A549 (cell line): ENCODE measurements at regions not wholly inside any gene's neighbourhood (a gene's known extent, or its start where the extent isn't known, plus 50 kb on each side); places are given as distances from the start of the nearest gene placed in this dataset.

Experiments
- ATAC-seq, 2 experiments: fragments of 200-7000 bp in 1 of 2; fragments of >200 bp in 1 of 2; cut with Nextera tagmentation in 1 of 2; cut with Tn5 transposase in 1 of 2; 3 replicates each; pipeline versions ENCODE4 v1.8.0 to v1.9.1; 2018 to 2020; ENCODE audit warnings: mild to moderate bottlenecking in 1 of 2, moderate library complexity in 1 of 2
- CTCF ChIA-PET: fragments of 300-600 bp; sonication (Branson Sonifier 250); formaldehyde crosslinking; extraction: SDS; loops from one replicate; lab custom pipeline; 2021; ENCODE audit warnings: antibody characterized with exemption, inconsistent platforms; lab: Yijun Ruan, JAX
- POLR2A ChIA-PET: fragments of 350-600 bp; formaldehyde crosslinking; extraction: SDS; loops from one replicate; lab custom pipeline; 2021; ENCODE audit warnings: antibody characterized with exemption, inconsistent platforms; lab: Yijun Ruan, JAX
- DNase-seq, 2 experiments: peaks; one replicate each; pipeline versions ENCODE4 v3.0.0 to v3.0.0-alpha.2; 2011 to 2016; ENCODE audit warnings: low read depth in 1 of 2, low spot score in 1 of 2
- FAIRE-seq: peaks from 2 replicates; lab custom pipeline; 2011; peaks lifted over from hg19 to GRCh38; lab: Jason Lieb, UNC
- H3K27ac ChIP-seq, 2 experiments: fragments of >200 bp; sonication (Bioruptor Twin); formaldehyde crosslinking; 3 replicates each; pipeline ENCODE4 v1.5.1; 2016 to 2017
- H3K4me1 ChIP-seq: fragments of >200 bp; sonication (Bioruptor Twin); formaldehyde crosslinking; 3 replicates; pipeline ENCODE4 v1.6.1; 2016
- H3K4me2 ChIP-seq: fragments of >200 bp; sonication (Bioruptor Twin); formaldehyde crosslinking; 3 replicates; pipeline ENCODE4 v1.6.1; 2016
- H3K4me3 ChIP-seq: fragments of >200 bp; sonication (Bioruptor Twin); formaldehyde crosslinking; 3 replicates; pipeline ENCODE4 v1.5.1; 2016
- H3K9me3 ChIP-seq: fragments of >200 bp; sonication (Bioruptor Twin); formaldehyde crosslinking; 3 replicates; pipeline ENCODE4 v1.6.1; 2016
- CBX2 ChIP-seq: fragments of 200-600 bp; sonication (generic); IDR thresholded peaks from 2 replicates; pipeline ENCODE4 v1.6.1; 2016; ENCODE audit warnings: low read depth, mild to moderate bottlenecking, borderline replicate concordance
- EHMT2 ChIP-seq: fragments of 200-600 bp; sonication (generic); IDR thresholded peaks from 2 replicates; pipeline ENCODE4 v1.6.1; 2016; ENCODE audit warnings: antibody characterized with exemption, low read depth, mild to moderate bottlenecking, moderate library complexity
- ESRRA ChIP-seq: fragments of 150-350 bp; IDR thresholded peaks from 2 replicates; pipeline ENCODE4 v1.6.1; 2014; ENCODE audit warnings: mild to moderate bottlenecking, low read length, borderline replicate concordance
- FOSL2 ChIP-seq, 2 experiments: fragments of 450-650 bp in 1 of 2; fragments of >200 bp in 1 of 2; sonication (Bioruptor Twin) in 1 of 2; formaldehyde crosslinking; IDR thresholded peaks; 2 replicates each; pipeline versions ENCODE4 v1.5.0 to v1.6.1; 2016 to 2020; ENCODE audit warnings: mild to moderate bottlenecking in 1 of 2, moderate library complexity in 1 of 2
- HOXB13 ChIP-seq: fragments of 250-450 bp; sonication (Bioruptor Pico); IDR thresholded peaks from 2 replicates; pipeline ENCODE4 v1.5.0; 2020; ENCODE audit warnings: low read depth, mild to moderate bottlenecking, moderate library complexity
- JUN ChIP-seq, 2 experiments: fragments of >200 bp; sonication (Bioruptor Twin); formaldehyde crosslinking; IDR thresholded peaks; 2 replicates in 1 of 2; 3 replicates in 1 of 2; pipeline ENCODE4 v1.6.1; 2016 to 2017
- KDM5A ChIP-seq: fragments of 200-600 bp; sonication (generic); IDR thresholded peaks from 2 replicates; pipeline ENCODE4 v1.6.1; 2016; ENCODE audit warnings: antibody characterized with exemption, mild to moderate bottlenecking
- MAFK ChIP-seq: fragments of 450-650 bp; IDR thresholded peaks from 2 replicates; pipeline ENCODE4 v1.6.1; 2014; ENCODE audit not compliant: partially characterized antibody
- MAZ ChIP-seq: fragments of 150-350 bp; IDR thresholded peaks from 2 replicates; pipeline ENCODE4 v1.6.1; 2014; ENCODE audit warnings: antibody characterized with exemption, low read depth, low read length, borderline replicate concordance
- NR3C1 ChIP-seq: fragments of >200 bp; sonication (Bioruptor Twin); formaldehyde crosslinking; IDR thresholded peaks from 3 replicates; pipeline ENCODE4 v1.6.1; 2017
- POLR2AphosphoS2 ChIP-seq: conservative IDR thresholded peaks from 2 replicates; pipeline ENCODE4 v1.6.1; 2012; ENCODE audit warnings: low read length, improper control_type of control experiment, inconsistent platforms
- RFX5 ChIP-seq: fragments of 450-650 bp; IDR thresholded peaks from 2 replicates; pipeline ENCODE4 v1.7.1; 2014; ENCODE audit warnings: antibody characterized with exemption, mild to moderate bottlenecking, moderate library complexity
- SREBF2 ChIP-seq: fragments of 450-650 bp; IDR thresholded peaks from 2 replicates; pipeline ENCODE4 v1.6.1; 2014; ENCODE audit warnings: mild to moderate bottlenecking, moderate library complexity
- TFCP2L1 ChIP-seq: fragments of 250-450 bp; sonication (Bioruptor Pico); IDR thresholded peaks from 2 replicates; pipeline ENCODE4 v1.5.0; 2021; ENCODE audit warnings: mild to moderate bottlenecking
- ZNF302 ChIP-seq: fragments of 250-450 bp; sonication (Bioruptor Pico); IDR thresholded peaks from 2 replicates; pipeline ENCODE4 v1.9.0; 2021; ENCODE audit warnings: inconsistent platforms, mild to moderate bottlenecking, moderate library complexity
- WGBS: methylation state at CpG from one replicate; pipeline ENCODE4 v1.1.6; 2017; ENCODE audit errors: missing lambda C conversion rate; 5-methylcytosine and 5-hydroxymethylcytosine counted together
- TF ChIP-seq, protein P1 (sequence below): fragments of >200 bp; sonication (Bioruptor Twin); formaldehyde crosslinking; IDR thresholded peaks from 3 replicates; pipeline ENCODE4 v1.5.1; 2016
- TF ChIP-seq, protein P2 (sequence below): fragments of 200-600 bp; sonication (generic); IDR thresholded peaks from 2 replicates; pipeline ENCODE4 v1.6.1; 2016; ENCODE audit warnings: antibody characterized with exemption, mild to moderate bottlenecking, moderate library complexity
- TF ChIP-seq, protein P3 (sequence below): fragments of 150-350 bp; IDR thresholded peaks from 2 replicates; pipeline ENCODE4 v1.6.1; 2014; ENCODE audit warnings: low read depth, mild to moderate bottlenecking, low read length
- TF ChIP-seq, protein P4 (sequence below): IDR thresholded peaks from 2 replicates; pipeline ENCODE4 v1.6.1; 2012
- TF ChIP-seq, protein P5 (sequence below): fragments of >200 bp; sonication (Bioruptor Twin); formaldehyde crosslinking; IDR thresholded peaks from 2 replicates; pipeline ENCODE4 v1.6.1; 2016

DNA sequence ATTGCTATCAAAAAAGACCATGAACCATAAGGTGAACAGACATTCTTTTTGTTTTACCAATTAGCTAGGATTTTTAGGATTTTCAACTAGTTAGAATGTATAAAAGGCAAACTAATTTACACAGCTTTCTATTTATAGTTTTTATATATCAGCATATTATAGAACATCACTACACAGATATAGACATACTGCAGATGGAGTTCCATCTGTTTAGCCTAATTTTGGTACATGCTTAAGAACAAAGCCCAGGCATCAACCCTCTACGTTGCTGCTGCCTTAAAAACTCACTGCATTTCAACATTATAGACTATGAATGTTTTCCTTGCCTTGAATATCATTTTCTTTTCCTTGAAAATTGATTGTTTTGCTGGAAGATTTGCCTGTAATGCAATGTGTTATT lies 2227.5 kb upstream of the C9orf72 start:
- POLR2A ChIA-PET = no interaction called here
- Histone ChIP-seq H3K9me3 (no peaks in the 10 kb centered on the region), H3K4me2 (no peak overlapping the region), H3K4me3 (no peak overlapping the region)
- CTCF ChIA-PET = no interaction called here
- FAIRE-seq = no peak
- 0% methylated on average over 1 of the region's 1 CpG for WGBS
- ATAC-seq = no peak
- DNase-seq = no peak
- TF ChIP-seq MAFK (no peak), ESRRA (no peak), HOXB13 (no peak), CBX2 (no peak), KDM5A (no peak), EHMT2 (no peak), RFX5 (no peak), POLR2AphosphoS2 (no peak)
- TF ChIP-seq, protein P1, sequence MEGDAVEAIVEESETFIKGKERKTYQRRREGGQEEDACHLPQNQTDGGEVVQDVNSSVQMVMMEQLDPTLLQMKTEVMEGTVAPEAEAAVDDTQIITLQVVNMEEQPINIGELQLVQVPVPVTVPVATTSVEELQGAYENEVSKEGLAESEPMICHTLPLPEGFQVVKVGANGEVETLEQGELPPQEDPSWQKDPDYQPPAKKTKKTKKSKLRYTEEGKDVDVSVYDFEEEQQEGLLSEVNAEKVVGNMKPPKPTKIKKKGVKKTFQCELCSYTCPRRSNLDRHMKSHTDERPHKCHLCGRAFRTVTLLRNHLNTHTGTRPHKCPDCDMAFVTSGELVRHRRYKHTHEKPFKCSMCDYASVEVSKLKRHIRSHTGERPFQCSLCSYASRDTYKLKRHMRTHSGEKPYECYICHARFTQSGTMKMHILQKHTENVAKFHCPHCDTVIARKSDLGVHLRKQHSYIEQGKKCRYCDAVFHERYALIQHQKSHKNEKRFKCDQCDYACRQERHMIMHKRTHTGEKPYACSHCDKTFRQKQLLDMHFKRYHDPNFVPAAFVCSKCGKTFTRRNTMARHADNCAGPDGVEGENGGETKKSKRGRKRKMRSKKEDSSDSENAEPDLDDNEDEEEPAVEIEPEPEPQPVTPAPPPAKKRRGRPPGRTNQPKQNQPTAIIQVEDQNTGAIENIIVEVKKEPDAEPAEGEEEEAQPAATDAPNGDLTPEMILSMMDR = no peak
- TF ChIP-seq, all 56 proteins: peak for 0
- Histone ChIP-seq H3K4me1 (no peaks in the 10 kb centered on the region), H3K27ac (no peak overlapping the region)

DNA sequence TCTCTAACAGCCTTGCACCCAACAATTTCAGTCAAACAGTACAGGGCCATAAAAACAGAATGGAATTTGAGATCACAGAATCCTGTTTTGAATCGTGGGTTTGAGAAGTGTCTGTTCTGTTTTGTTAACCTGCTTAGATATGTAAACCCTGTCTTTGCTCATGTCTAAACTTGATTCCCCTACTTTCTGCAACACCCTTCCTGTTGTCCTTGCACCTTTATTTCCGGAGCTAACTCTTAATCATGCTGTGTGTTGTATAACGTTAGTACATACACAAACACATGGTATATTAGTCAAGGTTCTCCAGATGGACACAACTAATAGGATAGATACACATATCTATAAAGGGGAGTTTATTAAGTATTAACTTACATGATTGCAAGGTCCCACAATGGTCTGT lies 2229.2 kb upstream of the C9orf72 start:
- H3K4me2 ChIP-seq = no peak overlapping the region
- TF ChIP-seq FOSL2 (IDR thresholded peaks at IDR 0.05) = no peak
- no peak for TF ChIP-seq FOSL2 (CRISPR knock-in tag; IDR thresholded peaks at IDR 0.05)
- TF ChIP-seq, protein P2, sequence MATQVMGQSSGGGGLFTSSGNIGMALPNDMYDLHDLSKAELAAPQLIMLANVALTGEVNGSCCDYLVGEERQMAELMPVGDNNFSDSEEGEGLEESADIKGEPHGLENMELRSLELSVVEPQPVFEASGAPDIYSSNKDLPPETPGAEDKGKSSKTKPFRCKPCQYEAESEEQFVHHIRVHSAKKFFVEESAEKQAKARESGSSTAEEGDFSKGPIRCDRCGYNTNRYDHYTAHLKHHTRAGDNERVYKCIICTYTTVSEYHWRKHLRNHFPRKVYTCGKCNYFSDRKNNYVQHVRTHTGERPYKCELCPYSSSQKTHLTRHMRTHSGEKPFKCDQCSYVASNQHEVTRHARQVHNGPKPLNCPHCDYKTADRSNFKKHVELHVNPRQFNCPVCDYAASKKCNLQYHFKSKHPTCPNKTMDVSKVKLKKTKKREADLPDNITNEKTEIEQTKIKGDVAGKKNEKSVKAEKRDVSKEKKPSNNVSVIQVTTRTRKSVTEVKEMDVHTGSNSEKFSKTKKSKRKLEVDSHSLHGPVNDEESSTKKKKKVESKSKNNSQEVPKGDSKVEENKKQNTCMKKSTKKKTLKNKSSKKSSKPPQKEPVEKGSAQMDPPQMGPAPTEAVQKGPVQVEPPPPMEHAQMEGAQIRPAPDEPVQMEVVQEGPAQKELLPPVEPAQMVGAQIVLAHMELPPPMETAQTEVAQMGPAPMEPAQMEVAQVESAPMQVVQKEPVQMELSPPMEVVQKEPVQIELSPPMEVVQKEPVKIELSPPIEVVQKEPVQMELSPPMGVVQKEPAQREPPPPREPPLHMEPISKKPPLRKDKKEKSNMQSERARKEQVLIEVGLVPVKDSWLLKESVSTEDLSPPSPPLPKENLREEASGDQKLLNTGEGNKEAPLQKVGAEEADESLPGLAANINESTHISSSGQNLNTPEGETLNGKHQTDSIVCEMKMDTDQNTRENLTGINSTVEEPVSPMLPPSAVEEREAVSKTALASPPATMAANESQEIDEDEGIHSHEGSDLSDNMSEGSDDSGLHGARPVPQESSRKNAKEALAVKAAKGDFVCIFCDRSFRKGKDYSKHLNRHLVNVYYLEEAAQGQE = no peak
- TF ChIP-seq, protein P3, sequence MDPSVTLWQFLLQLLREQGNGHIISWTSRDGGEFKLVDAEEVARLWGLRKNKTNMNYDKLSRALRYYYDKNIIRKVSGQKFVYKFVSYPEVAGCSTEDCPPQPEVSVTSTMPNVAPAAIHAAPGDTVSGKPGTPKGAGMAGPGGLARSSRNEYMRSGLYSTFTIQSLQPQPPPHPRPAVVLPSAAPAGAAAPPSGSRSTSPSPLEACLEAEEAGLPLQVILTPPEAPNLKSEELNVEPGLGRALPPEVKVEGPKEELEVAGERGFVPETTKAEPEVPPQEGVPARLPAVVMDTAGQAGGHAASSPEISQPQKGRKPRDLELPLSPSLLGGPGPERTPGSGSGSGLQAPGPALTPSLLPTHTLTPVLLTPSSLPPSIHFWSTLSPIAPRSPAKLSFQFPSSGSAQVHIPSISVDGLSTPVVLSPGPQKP = no peak
- TF ChIP-seq, protein P4, sequence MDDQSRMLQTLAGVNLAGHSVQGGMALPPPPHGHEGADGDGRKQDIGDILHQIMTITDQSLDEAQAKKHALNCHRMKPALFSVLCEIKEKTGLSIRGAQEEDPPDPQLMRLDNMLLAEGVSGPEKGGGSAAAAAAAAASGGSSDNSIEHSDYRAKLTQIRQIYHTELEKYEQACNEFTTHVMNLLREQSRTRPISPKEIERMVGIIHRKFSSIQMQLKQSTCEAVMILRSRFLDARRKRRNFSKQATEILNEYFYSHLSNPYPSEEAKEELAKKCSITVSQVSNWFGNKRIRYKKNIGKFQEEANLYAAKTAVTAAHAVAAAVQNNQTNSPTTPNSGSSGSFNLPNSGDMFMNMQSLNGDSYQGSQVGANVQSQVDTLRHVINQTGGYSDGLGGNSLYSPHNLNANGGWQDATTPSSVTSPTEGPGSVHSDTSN = no peak
- TF ChIP-seq RFX5 = no peak
- TF ChIP-seq POLR2AphosphoS2 = no peak
- TF ChIP-seq MAZ = no peak
- TF ChIP-seq, protein P5, sequence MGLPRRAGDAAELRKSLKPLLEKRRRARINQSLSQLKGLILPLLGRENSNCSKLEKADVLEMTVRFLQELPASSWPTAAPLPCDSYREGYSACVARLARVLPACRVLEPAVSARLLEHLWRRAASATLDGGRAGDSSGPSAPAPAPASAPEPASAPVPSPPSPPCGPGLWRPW = no peak
- no peak for TF ChIP-seq JUN (IDR thresholded peaks at IDR 0.05)
- TF ChIP-seq TFCP2L1 (CRISPR knock-in tag) = no peak
- TF ChIP-seq CBX2 = no peak
- TF ChIP-seq NR3C1 = no peak
- no peak for TF ChIP-seq ZNF302 (CRISPR knock-in tag)
- TF ChIP-seq SREBF2 = no peak
- no peak for TF ChIP-seq ESRRA
- TF ChIP-seq, all 56 proteins: peak for 0
- no peaks in the 10 kb centered on the region for H3K4me1 ChIP-seq
- H3K4me3 ChIP-seq = no peak overlapping the region
- DNase-seq (no peak), ATAC-seq (no peak), FAIRE-seq (no peak)
- no peak overlapping the region for H3K27ac ChIP-seq
- POLR2A ChIA-PET = no interaction called here
- 0% methylated on average over 3 of the region's 3 CpGs for WGBS
- CTCF ChIA-PET = no interaction called here
- H3K9me3 ChIP-seq = no peaks in the 10 kb centered on the region
